CD14-positive monocyte (primary cell): ENCODE measurements at regions not wholly inside any gene's neighbourhood (a gene's known extent, or its start where the extent isn't known, plus 50 kb on each side); places are given as distances from the start of the nearest gene placed in this dataset.

ENCODE experiments used
- DNase-seq, 3 donors: peaks; one replicate each; pipeline ENCODE4 v3.0.0-alpha.2; 2011 to 2022
- H2AFZ ChIP-seq: 2 replicates; pipeline ENCODE4 v1.6.0; 2012; ENCODE audit warnings: mild to moderate bottlenecking, low read depth, low read length, inconsistent platforms; ENCODE audit not compliant: insufficient read depth, poor library complexity, severe bottlenecking
- H3K27ac ChIP-seq, 2 donors: 1 replicate in 1 of 2; 2 replicates in 1 of 2; pipeline ENCODE4 v1.5.1; 2012 to 2013; ENCODE audit warnings: low read length in 2 of 2, control low read depth in 1 of 2, inconsistent platforms in 1 of 2, low read depth in 1 of 2, mild to moderate bottlenecking in 1 of 2
- H3K27me3 ChIP-seq, 2 donors: one replicate each; pipeline versions ENCODE4 v1.6.0 to v1.6.1; 2011 to 2013; ENCODE audit warnings: low read length in 2 of 2; ENCODE audit not compliant: control insufficient read depth in 2 of 2, insufficient read depth in 2 of 2
- H3K36me3 ChIP-seq, 2 donors: replicated peaks in 1 of 2; 1 replicate in 1 of 2; 2 replicates in 1 of 2; pipeline versions ENCODE4 v1.5.1 to v1.6.1; 2012 to 2013; ENCODE audit warnings: low read length in 2 of 2, control low read depth in 1 of 2, inconsistent platforms in 1 of 2, mild to moderate bottlenecking in 1 of 2; ENCODE audit not compliant: insufficient read depth in 2 of 2, control insufficient read depth in 1 of 2
- H3K4me1 ChIP-seq, 2 donors: 1 replicate in 1 of 2; 2 replicates in 1 of 2; pipeline versions ENCODE4 v1.5.1 to v1.6.1; 2012 to 2013; ENCODE audit warnings: low read length in 2 of 2, control low read depth in 1 of 2, inconsistent platforms in 1 of 2, mild to moderate bottlenecking in 1 of 2, moderate library complexity in 1 of 2; ENCODE audit not compliant: insufficient read depth in 2 of 2, control insufficient read depth in 1 of 2
- H3K4me2 ChIP-seq: replicated peaks from 2 replicates; pipeline ENCODE3; 2012; ENCODE audit warnings: low read length, moderate library complexity, mild to moderate bottlenecking; ENCODE audit not compliant: poor library complexity, severe bottlenecking; ENCODE audit errors: extremely low read depth
- H3K4me3 ChIP-seq, 3 experiments: fragments of 200-600 bp in 1 of 3; sonication (generic) in 1 of 3; replicated peaks in 1 of 3; 1 replicate in 2 of 3; 2 replicates in 1 of 3; pipeline ENCODE4 v1.5.1; 2011 to 2013; ENCODE audit warnings: low read length in 3 of 3, mild to moderate bottlenecking in 3 of 3, control low read depth in 2 of 3, low read depth in 2 of 3, inconsistent platforms in 1 of 3, moderate library complexity in 1 of 3
- H3K79me2 ChIP-seq: 2 replicates; pipeline ENCODE4 v1.6.0; 2012; ENCODE audit warnings: mild to moderate bottlenecking, control low read depth, inconsistent platforms, low read length, moderate library complexity; ENCODE audit not compliant: insufficient read depth
- H3K9ac ChIP-seq: 2 replicates; pipeline ENCODE4 v1.6.0; 2017; ENCODE audit warnings: low read length, mild to moderate bottlenecking; ENCODE audit not compliant: insufficient read depth, poor library complexity, severe bottlenecking
- H3K9me3 ChIP-seq, 2 donors: replicated peaks in 1 of 2; 1 replicate in 1 of 2; 2 replicates in 1 of 2; pipeline versions ENCODE4 v1.5.1 to v1.6.1; 2012 to 2013; ENCODE audit warnings: low read length in 2 of 2, control low read depth in 1 of 2; ENCODE audit not compliant: control insufficient read depth in 1 of 2, insufficient read depth in 1 of 2
- H4K20me1 ChIP-seq: 2 replicates; pipeline ENCODE4 v1.6.0; 2012; ENCODE audit warnings: mild to moderate bottlenecking, low read length, control low read depth, moderate library complexity; ENCODE audit not compliant: insufficient read depth
- H3K27ac Mint-ChIP-seq, 7 donors: one replicate each; pipeline ENCODE4 v1.8.0; 2020; ENCODE audit warnings: mild to moderate bottlenecking in 7 of 7, mixed read lengths in 7 of 7, moderate library complexity in 6 of 7, inconsistent platforms in 2 of 7
- H3K27me3 Mint-ChIP-seq, 3 donors: one replicate each; pipeline ENCODE4 v1.8.0; 2021 to 2022; ENCODE audit warnings: low read depth in 3 of 3, mild to moderate bottlenecking in 3 of 3, mixed read lengths in 3 of 3, moderate library complexity in 3 of 3, inconsistent platforms in 1 of 3
- H3K36me3 Mint-ChIP-seq, 2 donors: one replicate each; pipeline ENCODE4 v1.8.0; 2020; ENCODE audit warnings: mixed read lengths in 2 of 2, inconsistent platforms in 1 of 2, mild to moderate bottlenecking in 1 of 2
- H3K4me1 Mint-ChIP-seq: one replicate; pipeline ENCODE4 v1.8.0; 2020; ENCODE audit warnings: mild to moderate bottlenecking, mixed read lengths
- H3K4me3 Mint-ChIP-seq, 2 donors: one replicate each; pipeline ENCODE4 v1.8.0; 2020; ENCODE audit warnings: mild to moderate bottlenecking in 2 of 2, mixed read lengths in 2 of 2, moderate library complexity in 1 of 2
- H3K9me3 Mint-ChIP-seq, 7 donors: one replicate each; pipeline ENCODE4 v1.8.0; 2020 to 2022; ENCODE audit warnings: mixed read lengths in 7 of 7, mild to moderate bottlenecking in 6 of 7, moderate library complexity in 6 of 7, inconsistent platforms in 2 of 7
- WGBS: methylation state at CpG from one replicate; pipeline ENCODE4 v1.1.5; 2013; ENCODE audit warnings: missing lambda C conversion rate; ENCODE audit not compliant: insufficient coverage; 5-methylcytosine and 5-hydroxymethylcytosine counted together
- intact Hi-C, 2 donors: fragments of 100-400 bp; cut with micrococcal nuclease; formaldehyde crosslinking; loops; one replicate each; pipeline versions ENCODE4 v1.15.0 to v1.15.1; 2023
- TF ChIP-seq, protein P1 (sequence below): fragments of 200-600 bp; IDR thresholded peaks from one replicate; pipeline ENCODE4 v1.8.0; 2022; ENCODE audit warnings: antibody characterized with exemption, mild to moderate bottlenecking

DNA sequence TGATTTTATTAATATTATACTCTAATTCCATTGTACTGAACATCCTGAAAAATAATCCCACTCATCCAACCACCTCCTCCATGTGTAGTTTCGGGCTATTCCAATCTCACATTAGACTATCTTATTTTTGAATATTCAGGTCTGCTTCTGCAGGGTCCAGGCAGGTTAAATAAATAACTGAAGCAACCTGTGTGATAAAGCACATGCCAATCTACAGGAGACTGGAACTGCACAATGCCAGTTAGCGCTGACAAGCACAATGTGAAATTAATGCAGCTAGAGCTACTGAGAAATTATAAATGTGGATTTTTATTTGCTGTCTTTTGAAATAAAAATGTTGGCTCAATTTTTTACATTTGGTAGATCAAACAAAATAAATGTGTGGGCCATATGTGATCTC, 540.1 kb upstream of the ATXN8OS start:
- Mint-ChIP-seq H3K27me3 (no peaks in the 10 kb centered on the region), H3K4me1 (no peaks in the 10 kb centered on the region), H3K4me3 (no peak overlapping the region), H3K9me3 (peaks cover 0 to 4% (median 2%) of the 10 kb centered on the region in 7 donors), H3K27ac (no peak overlapping the region), H3K36me3 (no peaks in the 10 kb centered on the region)
- no peak for DNase-seq
- no peak overlapping the region for H2AFZ ChIP-seq
- TF ChIP-seq, protein P1, sequence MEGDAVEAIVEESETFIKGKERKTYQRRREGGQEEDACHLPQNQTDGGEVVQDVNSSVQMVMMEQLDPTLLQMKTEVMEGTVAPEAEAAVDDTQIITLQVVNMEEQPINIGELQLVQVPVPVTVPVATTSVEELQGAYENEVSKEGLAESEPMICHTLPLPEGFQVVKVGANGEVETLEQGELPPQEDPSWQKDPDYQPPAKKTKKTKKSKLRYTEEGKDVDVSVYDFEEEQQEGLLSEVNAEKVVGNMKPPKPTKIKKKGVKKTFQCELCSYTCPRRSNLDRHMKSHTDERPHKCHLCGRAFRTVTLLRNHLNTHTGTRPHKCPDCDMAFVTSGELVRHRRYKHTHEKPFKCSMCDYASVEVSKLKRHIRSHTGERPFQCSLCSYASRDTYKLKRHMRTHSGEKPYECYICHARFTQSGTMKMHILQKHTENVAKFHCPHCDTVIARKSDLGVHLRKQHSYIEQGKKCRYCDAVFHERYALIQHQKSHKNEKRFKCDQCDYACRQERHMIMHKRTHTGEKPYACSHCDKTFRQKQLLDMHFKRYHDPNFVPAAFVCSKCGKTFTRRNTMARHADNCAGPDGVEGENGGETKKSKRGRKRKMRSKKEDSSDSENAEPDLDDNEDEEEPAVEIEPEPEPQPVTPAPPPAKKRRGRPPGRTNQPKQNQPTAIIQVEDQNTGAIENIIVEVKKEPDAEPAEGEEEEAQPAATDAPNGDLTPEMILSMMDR, result no peak
- WGBS, result no CpG with 5 or more reads among the region's 2 CpGs
- no peaks in the 10 kb centered on the region for H3K4me1 ChIP-seq
- H3K9me3 ChIP-seq, result no peaks in the 10 kb centered on the region
- intact Hi-C loops, result no loop called here
- no peak overlapping the region for H3K9ac ChIP-seq
- no peaks in the 10 kb centered on the region for H3K36me3 ChIP-seq
- H4K20me1 ChIP-seq, result no peaks in the 10 kb centered on the region
- no peak overlapping the region for H3K4me2 ChIP-seq
- H3K79me2 ChIP-seq, result no peaks in the 10 kb centered on the region
- no peaks in the 10 kb centered on the region for H3K27me3 ChIP-seq
- H3K4me3 ChIP-seq, result no peak overlapping the region
- H3K27ac ChIP-seq, result no peak overlapping the region

DNA sequence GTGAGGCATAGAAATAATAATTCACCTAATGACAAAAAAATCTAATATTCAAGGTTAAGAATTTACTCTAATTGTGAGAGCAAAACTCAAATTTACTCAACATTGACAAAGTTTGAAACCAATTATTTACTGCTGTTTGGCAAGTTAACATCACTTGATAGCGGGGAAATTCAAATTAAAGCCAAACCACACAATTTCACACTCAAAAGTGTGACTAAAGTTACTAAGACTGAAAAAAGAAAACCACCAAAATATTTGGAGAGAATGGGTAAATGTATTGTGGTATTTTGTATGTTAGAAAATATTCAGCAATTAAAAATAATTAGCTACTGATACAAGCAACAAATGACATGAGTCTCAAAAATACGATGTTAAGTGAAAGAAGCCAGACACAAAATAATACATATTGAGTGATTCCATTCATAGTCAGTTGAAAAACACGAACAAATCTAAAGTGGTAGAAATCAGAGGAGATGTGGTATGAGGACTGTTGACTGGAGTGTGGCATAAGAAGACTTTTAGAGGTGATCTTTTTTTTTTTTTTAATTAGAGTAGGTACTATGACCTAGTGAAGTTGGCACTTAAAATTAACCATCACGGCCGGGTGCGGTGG, 541.4 kb upstream of the ATXN8OS start:
- H3K4me3 ChIP-seq, result no peak overlapping the region
- H2AFZ ChIP-seq, result no peak overlapping the region
- whole genome bisulfite sequencing, result 95% methylated on average over 3 of the region's 6 CpGs
- TF ChIP-seq, protein P1, result no peak
- H3K27me3 Mint-ChIP-seq, result no peaks in the 10 kb centered on the region
- DNase-seq, result no peak
- no peaks in the 10 kb centered on the region for H3K79me2 ChIP-seq
- H3K9me3 ChIP-seq, result no peaks in the 10 kb centered on the region
- H3K27ac ChIP-seq, result no peak overlapping the region
- no peaks in the 10 kb centered on the region for H3K36me3 Mint-ChIP-seq
- H3K4me1 ChIP-seq, result no peaks in the 10 kb centered on the region
- H3K36me3 ChIP-seq, result no peaks in the 10 kb centered on the region
- H3K27me3 ChIP-seq, result no peaks in the 10 kb centered on the region
- no peaks in the 10 kb centered on the region for H3K4me1 Mint-ChIP-seq
- H3K4me2 ChIP-seq, result no peak overlapping the region
- no peaks in the 10 kb centered on the region for H4K20me1 ChIP-seq
- no peak overlapping the region for H3K4me3 Mint-ChIP-seq
- intact Hi-C loops, result no loop called here
- H3K27ac Mint-ChIP-seq, result no peak overlapping the region
- H3K9ac ChIP-seq, result no peak overlapping the region
- peaks cover 0 to 9% (median 2%) of the 10 kb centered on the region in 7 donors for H3K9me3 Mint-ChIP-seq
